HG02759 (cell line): ENCODE measurements at regions not wholly inside any gene's neighbourhood (a gene's known extent, or its start where the extent isn't known, plus 50 kb on each side); places are given as distances from the start of the nearest gene placed in this dataset.

Source experiments
- ATAC-seq: cut with Tn5 transposase; IDR thresholded peaks from one replicate; pipeline ENCODE4 v1.9.1; 2021; ENCODE audit warnings: mild to moderate bottlenecking, moderate library complexity; ENCODE audit not compliant: unreplicated experiment

DNA sequence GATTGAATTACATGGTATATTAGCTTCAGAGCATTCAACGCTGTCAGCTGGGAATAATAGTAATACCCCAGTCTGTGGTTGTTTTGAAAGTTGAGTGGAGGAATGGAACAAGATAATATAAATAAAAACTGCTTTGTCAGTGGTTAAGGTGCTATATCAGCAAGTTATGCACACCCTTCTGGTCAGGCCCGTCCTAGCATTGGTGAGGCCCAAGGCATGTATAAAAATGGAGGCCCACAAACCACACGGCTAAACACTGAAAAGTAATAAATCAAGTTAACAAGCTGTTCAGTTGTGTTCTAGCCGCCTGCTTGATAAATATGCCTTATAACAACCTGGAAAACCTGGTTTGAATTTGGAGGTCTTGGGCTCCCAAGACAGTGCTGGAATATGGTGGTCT lies 77.4 kb downstream of the PSMG1 start:
- no peak for ATAC-seq

DNA sequence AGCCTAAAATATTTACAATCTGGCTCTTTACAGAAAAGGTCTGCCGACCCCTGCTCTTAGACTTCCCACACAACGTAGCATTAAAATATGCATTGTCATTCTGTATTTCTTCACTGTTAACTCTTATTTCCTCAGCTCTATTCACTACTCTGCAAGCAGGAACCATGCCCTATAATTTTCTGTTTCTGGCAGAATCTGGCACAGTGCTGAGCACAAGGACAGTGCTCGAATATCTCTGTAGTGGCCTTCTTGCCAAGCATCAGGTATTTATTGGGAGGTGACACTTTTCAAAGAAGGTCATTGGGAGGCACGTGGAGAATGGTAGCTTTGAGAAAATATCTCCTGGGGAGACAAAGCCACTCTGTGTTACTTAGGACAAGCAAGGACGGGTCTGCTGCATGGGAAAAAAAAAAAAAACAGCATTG lies 77.9 kb downstream of the PSMG1 start:
- no peak for ATAC-seq

DNA sequence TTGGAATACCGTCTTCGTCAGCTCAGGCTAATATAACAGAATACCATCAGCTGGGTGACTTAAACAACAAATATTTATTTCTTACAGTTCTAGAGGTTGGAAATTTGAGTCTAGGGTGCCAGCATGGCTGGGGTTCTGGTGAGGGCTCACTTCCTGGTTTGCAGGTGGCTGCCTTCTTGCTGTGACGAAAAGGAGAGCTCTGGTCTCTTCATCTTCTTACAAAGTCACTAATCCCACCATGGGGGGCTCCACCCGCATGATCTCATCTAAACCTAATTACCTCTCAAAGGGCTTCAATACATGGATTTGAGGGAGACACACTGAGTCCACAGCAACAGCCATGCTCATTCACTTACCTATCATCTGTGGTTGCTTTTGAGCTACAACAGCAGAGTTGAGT lies 78.3 kb downstream of the PSMG1 start:
- no peak for ATAC-seq

DNA sequence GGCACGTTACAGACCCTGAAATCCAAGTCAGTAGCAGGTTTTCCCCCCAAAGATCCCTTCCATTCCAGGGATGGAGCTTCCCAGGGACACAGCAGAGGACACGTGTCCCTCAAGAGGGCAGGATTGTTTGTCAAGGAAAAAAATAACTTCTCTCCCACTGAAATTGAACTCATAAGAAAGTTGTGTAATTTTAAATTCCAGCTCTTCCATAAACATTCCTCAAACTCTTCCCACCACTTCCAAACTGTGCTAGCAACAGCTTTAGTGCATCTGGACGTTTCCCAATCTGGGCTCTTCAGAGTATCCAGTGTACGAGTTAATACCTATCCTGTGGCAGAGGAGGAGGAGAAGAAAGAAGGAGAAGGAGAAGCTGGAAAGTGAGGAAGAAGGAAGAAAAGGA lies 79.6 kb downstream of the PSMG1 start:
- ATAC-seq: no peak

DNA sequence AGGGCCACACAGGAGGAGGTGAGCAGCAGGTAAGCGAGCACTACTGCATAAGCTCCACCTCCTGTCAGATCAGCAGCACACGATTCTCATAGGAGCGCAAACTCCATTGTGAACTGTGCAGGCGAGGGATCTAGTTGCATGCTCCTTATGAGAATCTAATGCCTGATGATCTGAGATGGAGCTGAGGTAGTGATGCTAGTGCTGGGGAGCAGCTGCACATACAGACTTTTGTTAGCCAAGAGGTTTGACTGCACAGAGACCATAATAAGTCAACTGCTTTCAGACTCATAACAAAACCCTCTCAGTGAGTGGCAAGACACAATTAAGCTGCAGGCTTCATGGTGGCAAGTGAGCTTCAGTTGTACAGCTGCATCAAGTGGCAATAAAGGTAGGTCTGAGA lies 83.4 kb downstream of the PSMG1 start:
- no peak for ATAC-seq

DNA sequence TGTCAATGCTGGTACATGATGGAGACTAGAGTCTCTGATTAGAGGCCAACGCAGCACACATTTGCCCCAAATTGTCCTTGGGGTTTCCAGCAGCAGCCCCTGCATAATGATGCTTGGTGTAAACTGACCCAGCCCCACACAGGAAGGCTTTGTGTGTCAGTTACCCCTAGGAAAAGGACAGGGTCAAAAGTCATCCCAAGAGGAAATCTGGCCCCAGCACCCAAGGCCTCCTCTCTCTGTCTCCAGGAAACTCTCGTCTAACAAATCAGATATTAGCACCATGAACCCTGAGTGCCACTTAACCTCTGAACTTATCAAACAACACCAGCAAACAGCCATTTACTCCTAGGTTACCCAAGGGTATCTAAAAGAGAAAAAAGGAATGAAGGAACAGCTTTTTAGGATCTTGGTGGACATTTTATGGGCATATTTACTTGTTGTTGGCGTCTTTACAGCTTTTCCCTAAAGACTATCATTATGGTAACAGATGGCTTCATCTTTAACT lies 84.5 kb downstream of the PSMG1 start:
- ATAC-seq: no peak

DNA sequence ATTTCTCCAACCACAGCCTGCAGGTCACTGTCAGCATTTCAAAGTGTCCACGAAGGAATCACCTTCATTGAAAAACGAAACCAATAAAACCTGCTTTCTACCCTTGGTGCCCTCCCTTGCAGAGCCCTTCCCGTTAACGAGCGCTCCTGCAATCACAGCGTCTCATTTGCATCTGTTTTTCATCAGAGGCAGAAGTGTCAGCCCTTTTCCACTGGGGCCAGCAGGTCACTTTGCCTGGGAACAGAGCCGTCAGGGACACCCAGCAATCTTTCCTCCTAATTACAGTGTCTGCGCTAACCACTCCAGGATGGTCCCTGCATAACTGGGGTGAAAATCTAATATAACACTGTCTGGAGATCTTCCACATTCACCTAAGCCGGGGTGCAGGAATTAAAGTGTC lies 85.3 kb downstream of the PSMG1 start:
- no peak for ATAC-seq

DNA sequence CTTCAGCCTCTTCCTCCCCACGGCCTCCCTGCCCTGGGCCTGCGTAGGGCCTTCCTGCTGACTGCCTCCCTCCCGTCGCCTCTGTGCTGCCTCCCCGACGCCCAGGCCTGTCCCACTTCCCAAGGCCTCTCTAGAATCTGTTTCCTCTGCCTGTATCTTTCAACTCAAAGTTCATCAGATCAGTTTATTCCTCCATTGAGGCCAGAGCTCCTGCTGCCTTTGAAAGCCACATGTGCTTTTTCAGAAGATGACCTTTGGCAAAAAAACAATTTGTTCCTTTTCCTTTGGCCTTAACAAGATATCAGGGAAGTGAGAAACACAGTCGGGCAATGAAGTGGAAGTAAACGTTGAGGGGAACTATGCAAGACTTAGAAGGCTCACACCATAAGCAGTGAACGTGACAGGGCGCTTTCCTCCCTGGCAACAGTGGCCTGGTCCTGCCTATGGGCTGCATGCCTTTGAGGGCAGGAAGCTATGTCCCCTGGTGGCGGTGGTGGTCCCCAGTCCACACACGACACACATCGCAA lies 85.9 kb downstream of the PSMG1 start:
- no peak for ATAC-seq

DNA sequence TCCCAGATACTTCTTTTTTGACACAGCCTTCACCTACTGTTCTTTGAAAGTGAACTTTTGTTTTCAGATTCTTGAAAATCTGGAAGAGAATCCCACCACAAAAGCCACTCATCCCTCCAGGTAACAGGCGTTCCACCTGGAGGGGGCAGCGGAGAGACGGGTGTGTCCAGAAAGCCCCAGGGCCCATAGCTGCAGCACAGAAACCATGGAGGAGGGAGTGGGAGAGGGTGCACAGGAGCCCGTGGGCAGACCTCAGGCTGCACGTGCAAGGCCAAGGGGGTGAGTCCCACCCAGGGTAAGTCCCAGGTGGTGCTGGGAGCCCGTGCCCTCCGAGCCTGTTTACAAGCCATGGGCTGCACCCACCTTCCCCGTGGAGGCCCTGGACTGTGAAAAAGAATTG lies 86.5 kb downstream of the PSMG1 start:
- no peak for ATAC-seq

DNA sequence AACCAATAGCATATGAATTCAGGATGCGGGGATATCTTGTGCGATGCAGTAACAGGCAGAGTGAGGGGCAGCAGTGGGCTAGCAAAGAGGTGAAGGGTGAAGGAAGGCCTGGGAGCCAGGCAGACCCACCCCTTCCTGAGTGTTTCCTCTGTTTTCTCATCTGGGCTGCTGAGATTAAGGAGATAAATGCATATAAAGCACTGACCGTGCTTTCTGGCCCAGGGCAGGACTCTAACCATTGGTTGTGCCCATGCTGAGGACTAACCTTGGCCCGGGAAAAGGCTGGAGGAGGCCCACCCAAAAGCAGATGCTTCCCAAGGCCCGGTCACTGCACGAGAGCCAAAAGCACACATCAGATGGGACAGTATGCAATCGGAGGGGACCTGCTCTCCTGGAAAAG lies 87.6 kb downstream of the PSMG1 start:
- ATAC-seq: no peak

DNA sequence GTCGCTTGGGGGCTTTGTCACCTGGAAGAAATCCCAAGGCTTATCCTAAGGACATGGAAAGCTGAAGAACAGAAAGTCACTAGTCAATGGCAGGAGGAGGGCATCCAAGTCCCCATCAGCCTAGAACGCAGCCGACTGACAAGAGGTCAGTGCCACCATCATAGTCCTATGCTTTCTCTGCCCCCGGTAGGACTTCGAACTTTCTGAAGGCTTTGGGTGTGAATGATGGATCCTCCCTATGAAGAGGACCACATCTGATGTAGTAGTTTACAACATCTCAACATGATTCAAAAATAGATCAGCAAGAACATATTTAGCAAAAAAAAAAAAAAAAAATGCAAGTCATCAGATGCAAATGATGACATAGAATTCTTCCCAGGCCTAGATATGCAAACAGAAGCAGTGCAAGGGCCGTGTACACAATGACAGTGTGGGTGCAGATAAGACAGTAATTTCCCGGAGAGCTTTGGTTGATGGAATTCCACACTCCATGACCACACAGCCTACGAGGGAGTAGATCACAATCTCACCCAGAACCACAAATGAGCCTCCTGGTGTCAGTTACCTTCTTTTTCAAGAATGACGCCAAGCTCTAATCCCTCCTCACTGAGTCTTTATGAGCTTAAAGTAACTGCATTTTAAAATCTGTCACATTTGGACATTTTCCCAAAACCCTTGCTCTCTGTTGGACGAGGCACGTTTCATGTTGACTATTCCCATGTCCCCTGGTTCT lies 88.2 kb downstream of the PSMG1 start:
- ATAC-seq: no peak

DNA sequence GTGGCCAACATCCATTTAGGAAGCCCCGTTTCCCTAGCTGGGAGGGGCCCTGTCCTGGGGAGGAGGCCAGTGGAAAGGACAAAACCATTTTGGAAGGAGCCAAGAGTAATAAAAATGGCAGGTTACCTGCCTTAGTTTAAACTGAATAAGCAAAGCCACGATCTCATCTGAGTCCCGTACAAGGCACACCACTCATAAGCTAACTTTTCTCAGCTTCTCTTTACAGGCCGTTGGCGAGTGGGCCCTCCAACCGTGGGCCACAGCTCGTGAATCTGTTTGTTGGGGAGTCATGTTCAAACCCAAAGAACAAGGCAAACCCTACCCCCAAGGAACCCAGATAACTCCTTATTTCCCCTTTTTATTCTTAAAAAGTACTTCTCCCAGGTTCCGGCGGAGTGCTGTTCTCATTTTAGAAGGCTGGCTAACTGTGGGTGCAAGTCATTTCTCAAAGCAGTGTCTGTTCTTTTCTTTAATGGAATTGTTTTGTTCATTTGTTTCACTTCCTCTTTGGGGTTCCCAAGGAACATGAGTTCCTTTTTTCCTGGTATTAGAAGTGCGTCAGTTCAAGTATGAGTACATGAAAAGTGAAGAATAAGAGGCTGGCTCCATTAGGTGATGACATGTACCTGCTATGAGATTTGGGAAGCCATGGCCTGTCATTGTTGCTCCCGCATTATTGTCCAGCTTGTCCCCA lies 89.0 kb downstream of the PSMG1 start:
- ATAC-seq: no peak

DNA sequence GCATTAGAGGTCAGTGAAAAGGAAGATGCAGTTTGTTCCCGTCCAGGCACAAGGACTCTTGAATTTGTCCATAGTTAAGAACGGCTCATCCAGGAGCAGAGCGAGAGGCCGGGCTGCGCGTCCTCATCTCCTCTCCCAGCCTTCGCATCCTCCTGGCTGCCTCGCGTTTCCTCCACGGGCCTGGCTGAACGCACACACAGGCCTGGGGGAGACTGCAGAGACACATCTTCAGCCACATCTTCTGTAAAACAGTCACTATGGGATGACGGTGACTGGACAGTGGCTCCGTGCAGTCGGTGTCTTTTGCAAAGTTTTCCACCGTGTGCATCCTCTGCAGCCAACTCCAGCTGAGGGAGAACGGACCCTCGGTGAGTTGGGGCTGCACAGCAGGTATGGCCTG lies 89.7 kb downstream of the PSMG1 start:
- no peak for ATAC-seq

DNA sequence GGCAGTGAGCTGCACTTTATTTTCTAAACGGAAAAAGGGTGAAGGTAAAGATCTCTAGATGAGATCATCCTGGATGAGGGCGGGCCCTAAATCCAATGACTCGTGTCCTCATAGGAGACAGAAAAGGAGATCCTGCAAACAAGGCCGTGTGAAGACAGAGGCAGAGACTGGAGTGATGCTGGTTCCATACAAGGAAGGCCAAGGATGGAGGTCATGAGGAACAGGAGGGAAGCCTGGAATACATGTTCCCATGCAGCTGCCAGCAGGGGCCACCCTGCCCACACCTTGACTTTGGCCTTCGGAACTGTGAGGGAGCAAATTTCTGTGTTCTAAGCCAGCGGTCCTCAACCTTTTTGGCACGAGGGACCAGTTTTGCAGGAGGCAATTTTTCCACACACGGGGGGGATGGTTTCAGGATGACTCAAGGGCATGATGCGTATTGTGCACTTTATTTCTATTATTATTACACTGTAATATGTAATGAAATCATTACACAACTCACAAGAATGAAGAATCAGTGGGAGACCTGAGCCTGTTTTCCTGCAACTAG lies 94.3 kb downstream of the PSMG1 start:
- ATAC-seq: no peak

DNA sequence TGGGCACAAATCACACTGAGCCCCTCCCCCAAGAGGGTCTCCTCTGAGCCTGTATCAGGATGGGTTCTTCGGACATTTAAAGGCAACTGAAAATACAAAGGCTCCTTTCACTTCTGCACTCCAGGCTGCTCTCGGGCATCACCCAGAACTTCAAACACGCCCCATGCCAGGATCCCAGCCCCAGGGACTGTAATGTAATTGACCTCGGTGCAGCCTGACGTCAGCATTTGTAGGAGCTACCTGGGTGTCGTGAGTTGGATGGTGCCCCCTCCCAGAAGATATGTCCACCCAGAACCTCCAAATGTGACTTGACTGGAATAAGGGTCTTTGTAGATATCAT lies 95.2 kb downstream of the PSMG1 start:
- ATAC-seq: no peak

DNA sequence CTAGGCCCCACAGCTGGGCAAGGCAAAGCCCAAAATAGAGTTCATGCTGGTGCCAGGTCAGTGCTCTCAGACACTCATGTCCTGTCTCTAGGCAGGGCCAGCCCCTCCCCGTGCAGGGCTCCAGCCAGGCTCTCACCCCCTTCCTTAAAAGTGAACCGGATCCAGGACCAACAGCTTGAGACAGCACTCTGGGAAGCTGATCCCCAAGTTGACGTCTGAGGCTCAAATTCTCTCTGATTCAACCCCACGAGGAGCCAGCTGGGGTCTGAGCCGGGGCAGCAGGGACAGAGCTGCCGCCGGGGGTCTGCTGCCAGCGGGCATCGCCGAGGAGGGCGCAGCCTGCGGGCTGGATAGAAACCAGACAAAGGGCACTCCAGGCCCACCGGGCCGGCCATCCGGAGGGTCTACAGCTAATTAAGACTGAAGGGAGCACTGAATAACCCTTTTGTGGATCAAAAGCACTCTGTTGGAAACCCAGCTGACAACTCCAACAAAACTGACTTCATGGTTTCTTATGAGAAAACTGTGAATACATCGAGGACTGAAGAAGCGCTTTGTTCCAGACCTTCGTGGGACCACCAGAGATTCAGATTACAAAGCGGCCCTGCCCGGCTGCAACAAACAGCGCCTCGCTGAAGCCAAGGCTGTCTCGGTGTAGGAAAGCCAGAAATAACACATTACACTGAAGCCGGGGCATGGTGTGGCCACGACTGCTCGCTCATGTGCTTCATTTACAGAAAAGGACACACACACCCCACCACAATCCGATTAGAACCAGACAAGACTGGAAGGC lies 95.8 kb downstream of the PSMG1 start:
- no peak for ATAC-seq

DNA sequence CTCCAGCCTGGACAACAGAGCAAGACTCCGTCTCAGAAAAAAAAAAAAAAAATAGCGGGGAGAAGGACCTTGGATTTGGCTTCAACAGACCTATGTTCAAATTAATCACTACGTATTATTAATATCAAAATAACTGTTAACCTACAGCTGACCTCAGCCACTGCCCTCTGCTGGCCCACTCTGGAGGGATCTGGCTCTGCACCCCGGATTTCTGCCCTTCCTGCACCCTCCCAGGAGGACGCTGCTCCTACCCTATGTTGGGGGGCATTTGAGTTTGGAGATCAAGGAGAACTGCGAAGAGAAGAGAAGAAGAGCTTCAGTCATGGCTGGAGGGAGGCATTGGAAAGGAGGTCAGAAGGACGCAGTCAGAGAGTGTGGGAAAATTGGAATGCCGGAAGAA lies 96.7 kb downstream of the PSMG1 start:
- no peak for ATAC-seq

DNA sequence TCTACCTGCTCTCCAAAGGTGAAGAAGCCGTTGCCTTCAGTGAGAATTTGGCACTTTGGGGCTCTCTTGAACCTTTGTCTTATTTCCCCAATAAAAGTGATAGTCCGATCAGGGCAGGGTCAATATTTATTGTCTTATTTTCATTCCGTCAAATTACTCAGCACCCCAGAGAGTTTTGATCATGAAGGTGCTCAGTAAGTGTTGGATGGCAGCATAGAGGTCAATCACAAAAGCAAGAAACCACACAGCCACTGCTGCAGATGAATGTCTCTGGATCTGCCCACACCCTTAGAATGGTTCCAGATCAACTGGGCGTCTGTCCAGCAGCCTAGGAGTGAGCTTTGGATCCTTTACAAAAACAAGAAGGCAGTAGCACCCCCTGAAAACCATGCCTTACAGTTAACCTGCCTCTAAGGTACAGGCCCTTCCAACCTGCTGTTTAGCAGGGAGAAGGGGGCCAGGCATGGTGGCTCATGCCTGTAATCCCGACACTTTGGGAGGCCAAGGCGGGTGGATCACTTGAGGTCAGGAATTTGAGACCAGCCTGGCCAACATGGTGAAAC lies 97.3 kb downstream of the PSMG1 start:
- no peak for ATAC-seq

DNA sequence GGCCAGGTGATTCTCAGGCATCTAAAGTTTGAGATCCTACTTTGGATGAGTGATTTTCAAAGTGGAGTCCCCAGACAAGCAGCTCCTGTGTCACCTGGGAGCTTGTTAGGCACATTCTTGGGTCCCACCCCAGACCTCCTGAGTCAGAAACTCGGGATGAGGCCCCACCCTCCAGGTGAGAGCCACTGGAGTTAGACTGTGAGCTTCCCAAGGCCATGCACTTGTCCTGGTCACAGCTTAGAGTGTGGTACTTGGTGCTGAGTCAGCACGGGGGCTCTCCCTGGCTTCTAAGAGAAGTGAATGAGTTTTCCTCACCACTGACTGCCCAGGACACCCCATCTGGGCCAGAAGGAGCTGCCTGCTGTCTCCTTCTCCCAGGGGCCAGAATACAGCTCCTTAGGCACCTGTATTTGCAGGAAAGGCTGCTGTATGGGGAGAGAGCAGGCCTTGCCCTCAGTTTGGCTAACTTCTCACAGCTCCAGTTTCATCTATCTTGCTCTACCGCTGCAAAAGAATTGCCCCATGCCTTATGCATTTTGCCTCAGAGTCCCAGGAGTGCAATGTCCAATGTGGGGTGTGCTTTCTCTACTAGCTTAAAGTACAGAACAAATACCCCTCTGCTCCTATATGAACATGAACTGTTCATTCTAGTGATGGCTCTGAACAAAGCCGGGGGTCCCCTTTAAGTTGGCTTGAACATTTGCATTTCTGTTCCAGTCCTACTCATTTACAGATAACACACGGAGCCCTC lies 98.1 kb downstream of the PSMG1 start:
- no peak for ATAC-seq

DNA sequence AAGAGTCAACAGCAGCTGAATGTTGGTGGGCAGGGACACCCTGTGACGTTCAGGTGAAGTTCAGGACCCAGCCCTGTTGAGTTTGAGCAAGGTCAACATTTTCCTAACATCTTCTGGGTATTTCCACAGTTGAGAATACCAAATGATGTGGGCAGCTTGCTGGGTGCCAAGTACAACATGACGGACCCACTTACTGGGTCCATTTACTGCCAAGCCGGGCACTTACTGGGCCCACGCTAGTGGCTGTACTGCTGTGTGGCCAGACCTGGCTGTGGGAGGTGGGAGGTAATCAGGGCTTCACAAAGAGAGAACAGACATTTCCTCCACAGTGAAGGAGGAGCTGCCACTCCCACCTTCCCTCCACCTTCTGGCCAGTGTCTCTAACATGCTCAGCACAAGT lies 99.2 kb downstream of the PSMG1 start:
- ATAC-seq: no peak
